Endodermal cell (in vitro differentiated cells): ENCODE measurements at regions not wholly inside any gene's neighbourhood (a gene's known extent, or its start where the extent isn't known, plus 50 kb on each side); places are given as distances from the start of the nearest gene placed in this dataset.

ENCODE experiments used
- DNase-seq: peaks from one replicate; pipeline ENCODE4 v3.0.0-alpha.2; 2017
- H3K27ac ChIP-seq: 2 replicates; pipeline ENCODE4 v1.5.1; 2013; ENCODE audit warnings: mild to moderate bottlenecking, low read depth, low read length, moderate library complexity
- H3K27me3 ChIP-seq: 2 replicates; pipeline ENCODE4 v1.6.1; 2013; ENCODE audit warnings: mild to moderate bottlenecking, low read length, moderate library complexity; ENCODE audit not compliant: insufficient read depth, control insufficient read depth, poor library complexity, severe bottlenecking
- H3K36me3 ChIP-seq: 2 replicates; pipeline ENCODE4 v1.7.0; 2013; ENCODE audit warnings: mild to moderate bottlenecking, low read length, moderate library complexity; ENCODE audit not compliant: control insufficient read depth, insufficient read depth
- H3K4me1 ChIP-seq: one replicate; pipeline ENCODE4 v1.7.0; 2013; ENCODE audit warnings: low read length; ENCODE audit not compliant: control insufficient read depth, insufficient read depth
- H3K4me3 ChIP-seq: 2 replicates; pipeline ENCODE4 v1.5.1; 2013; ENCODE audit warnings: mild to moderate bottlenecking, low read length, moderate library complexity
- H3K9ac ChIP-seq: 2 replicates; pipeline ENCODE4 v1.6.1; 2013; ENCODE audit warnings: mild to moderate bottlenecking, low read length, moderate library complexity; ENCODE audit not compliant: poor library complexity, severe bottlenecking; ENCODE audit errors: extremely low read depth
- H3K9me3 ChIP-seq: 2 replicates; pipeline ENCODE4 v1.6.1; 2013; ENCODE audit warnings: mild to moderate bottlenecking, low read length, moderate library complexity; ENCODE audit not compliant: control insufficient read depth
- H3K27ac Mint-ChIP-seq: 2 replicates; pipeline ENCODE4 v1.8.0; 2020; ENCODE audit warnings: mixed read lengths
- H3K27me3 Mint-ChIP-seq: 2 replicates; pipeline ENCODE4 v1.8.0; 2021; ENCODE audit warnings: mild to moderate bottlenecking, mixed read lengths; ENCODE audit not compliant: insufficient read depth
- H3K36me3 Mint-ChIP-seq: 2 replicates; pipeline ENCODE4 v1.8.0; 2020; ENCODE audit warnings: low read depth, mixed read lengths
- H3K4me1 Mint-ChIP-seq: 2 replicates; pipeline ENCODE4 v1.8.0; 2020; ENCODE audit warnings: mixed read lengths
- H3K4me3 Mint-ChIP-seq: 2 replicates; pipeline ENCODE4 v1.8.0; 2020; ENCODE audit warnings: mild to moderate bottlenecking, moderate library complexity, mixed read lengths
- H3K9me3 Mint-ChIP-seq: 2 replicates; pipeline ENCODE4 v1.8.0; 2020; ENCODE audit warnings: mild to moderate bottlenecking, mixed read lengths
- CTCF ChIP-seq: fragments of 200-600 bp; sonication (generic); conservative IDR thresholded peaks from 2 replicates; pipeline ENCODE4 v1.5.0; 2021; ENCODE audit warnings: antibody characterized with exemption, mild to moderate bottlenecking
- WGBS, 2 experiments: methylation state at CpG; one replicate each; pipeline versions ENCODE4 v1.1.5 to v1.1.7; 2013; ENCODE audit warnings: missing lambda C conversion rate in 2 of 2, mixed read lengths in 1 of 2; ENCODE audit not compliant: insufficient coverage in 1 of 2, insufficient read length in 1 of 2; 5-methylcytosine and 5-hydroxymethylcytosine counted together

GRCh38 chr20:22226849-22227700 is 357.3 kb downstream of the FOXA2 start:
- no peaks in the 10 kb centered on the region for H3K9me3 ChIP-seq
- peaks cover 2% of the 10 kb centered on the region for H3K4me1 Mint-ChIP-seq
- no peak for TF ChIP-seq CTCF

GRCh38 chr20:22223236-22223635 is 361.1 kb downstream of the FOXA2 start:
- H3K27me3 ChIP-seq = no peaks in the 10 kb centered on the region
- WGBS, 2 experiments = 87 to 100% methylated on average over 1 to 3 of the region's 3 CpGs
- no peak overlapping the region for H3K9ac ChIP-seq
- no peak overlapping the region for H3K27ac ChIP-seq
- H3K36me3 ChIP-seq = no peaks in the 10 kb centered on the region
- Mint-ChIP-seq H3K4me1 (no peaks in the 10 kb centered on the region), H3K9me3 (no peaks in the 10 kb centered on the region), H3K4me3 (no peak overlapping the region), H3K27ac (no peak overlapping the region), H3K36me3 (no peaks in the 10 kb centered on the region), H3K27me3 (no peaks in the 10 kb centered on the region)
- no peak for TF ChIP-seq CTCF
- no peaks in the 10 kb centered on the region for H3K9me3 ChIP-seq
- no peak overlapping the region for H3K4me3 ChIP-seq
- no peak for DNase-seq
- H3K4me1 ChIP-seq = no peaks in the 10 kb centered on the region

More at GRCh38 chr20:22226849-22227700, 357.3 kb downstream of the FOXA2 start:
- Mint-ChIP-seq H3K27me3 (no peaks in the 10 kb centered on the region), H3K9me3 (no peaks in the 10 kb centered on the region), H3K27ac (no peak overlapping the region), H3K4me3 (no peak overlapping the region), H3K36me3 (no peaks in the 10 kb centered on the region)
- Histone ChIP-seq H3K36me3 (no peaks in the 10 kb centered on the region), H3K27ac (no peak overlapping the region), H3K4me1 (no peaks in the 10 kb centered on the region), H3K27me3 (no peaks in the 10 kb centered on the region), H3K9ac (no peak overlapping the region), H3K4me3 (no peak overlapping the region)
- 90 to 93% methylated on average over 6 to 7 of the region's 7 CpGs for WGBS, 2 experiments
- no peak for DNase-seq

GRCh38 chr20:22217712-22218352 is 366.5 kb downstream of the FOXA2 start:
- DNase-seq = no peak
- H3K27ac ChIP-seq = no peak overlapping the region
- no peak overlapping the region for H3K4me3 ChIP-seq
- WGBS, 2 experiments = 95% methylated on average over 2 of the region's 2 CpGs; no CpG with 5 or more reads in 1 of the 2 experiments
- no peaks in the 10 kb centered on the region for H3K27me3 ChIP-seq
- no peaks in the 10 kb centered on the region for H3K36me3 ChIP-seq
- Mint-ChIP-seq H3K27me3 (no peaks in the 10 kb centered on the region), H3K27ac (no peak overlapping the region), H3K4me3 (no peak overlapping the region), H3K4me1 (no peaks in the 10 kb centered on the region), H3K36me3 (no peaks in the 10 kb centered on the region), H3K9me3 (no peaks in the 10 kb centered on the region)
- no peaks in the 10 kb centered on the region for H3K4me1 ChIP-seq
- H3K9ac ChIP-seq = no peak overlapping the region
- no peak for TF ChIP-seq CTCF
- H3K9me3 ChIP-seq = no peaks in the 10 kb centered on the region
